HepG2 (cell line): ENCODE measurements at regions not wholly inside any gene's neighbourhood (a gene's known extent, or its start where the extent isn't known, plus 50 kb on each side); places are given as distances from the start of the nearest gene placed in this dataset.

Experiments
- EHMT2 ChIP-seq: fragments of 200-600 bp; sonication (generic); IDR thresholded peaks from 2 replicates; pipeline ENCODE4 v1.7.0; 2017; ENCODE audit warnings: antibody characterized with exemption, low read depth, low read length, borderline replicate concordance
- HHEX ChIP-seq: IDR thresholded peaks from 2 replicates; pipeline ENCODE4 v1.6.1; 2016; ENCODE audit warnings: control low read depth
- HMG20A ChIP-seq: IDR thresholded peaks from 2 replicates; pipeline ENCODE4 v1.6.1; 2016; ENCODE audit warnings: borderline replicate concordance
- HMG20B ChIP-seq: conservative IDR thresholded peaks from 2 replicates; pipeline ENCODE4 v1.6.1; 2016; ENCODE audit warnings: missing genetic modification reagents, missing compliant biosample characterization
- HNF4G ChIP-seq, 2 experiments: sonication (generic) in 1 of 2; formaldehyde crosslinking in 1 of 2; IDR thresholded peaks; 2 replicates each; pipeline versions ENCODE4 v1.4.0 to v1.6.1; 2011 to 2020; ENCODE audit warnings: borderline replicate concordance in 2 of 2, low read depth in 2 of 2, mild to moderate bottlenecking in 2 of 2, low read length in 1 of 2, missing genetic modification reagents in 1 of 2, moderate library complexity in 1 of 2
- HOMEZ ChIP-seq: IDR thresholded peaks from 2 replicates; pipeline ENCODE4 v1.6.1; 2016; ENCODE audit warnings: low read depth
- HOXA3 ChIP-seq: sonication (generic); formaldehyde crosslinking; IDR thresholded peaks from 2 replicates; pipeline ENCODE4 v1.5.0; 2020; ENCODE audit warnings: missing genetic modification reagents
- IKZF1 ChIP-seq: fragments of 450-650 bp; IDR thresholded peaks from 2 replicates; pipeline ENCODE4 v1.7.1; 2016
- KDM6A ChIP-seq: IDR thresholded peaks from 2 replicates; pipeline ENCODE4 v1.6.1; 2016; ENCODE audit warnings: low read depth
- NFIC ChIP-seq: IDR thresholded peaks from 2 replicates; pipeline ENCODE4 v1.6.1; 2012; ENCODE audit warnings: mild to moderate bottlenecking, low read length, inconsistent platforms
- NFYB ChIP-seq: sonication (generic); formaldehyde crosslinking; IDR thresholded peaks from 2 replicates; pipeline ENCODE4 v1.4.0; 2020; ENCODE audit warnings: missing genetic modification reagents
- PRMT3 ChIP-seq: sonication (generic); formaldehyde crosslinking; IDR thresholded peaks from 2 replicates; pipeline ENCODE4 v1.8.1; 2022; ENCODE audit warnings: low read depth, mild to moderate bottlenecking, moderate library complexity, missing genetic modification reagents, borderline replicate concordance
- TAF15 ChIP-seq: fragments of 200-400 bp; formaldehyde crosslinking; IDR thresholded peaks from one replicate; pipeline ENCODE4 v1.6.1; 2018; ENCODE audit warnings: mild to moderate bottlenecking, low read depth, low read length; ENCODE audit not compliant: poor library complexity, severe bottlenecking
- TBP ChIP-seq: sonication (generic); formaldehyde crosslinking; IDR thresholded peaks from 2 replicates; pipeline ENCODE4 v1.5.0; 2020; ENCODE audit warnings: missing genetic modification reagents
- TP53 ChIP-seq: sonication (generic); formaldehyde crosslinking; conservative IDR thresholded peaks from 2 replicates; pipeline ENCODE4 v1.4.0; 2020; ENCODE audit warnings: missing genetic modification reagents
- ZNF557 ChIP-seq: sonication (generic); formaldehyde crosslinking; IDR thresholded peaks from 2 replicates; pipeline ENCODE4 v1.4.0; 2020; ENCODE audit warnings: missing genetic modification reagents
- ZNF562 ChIP-seq: sonication (generic); formaldehyde crosslinking; IDR thresholded peaks from 2 replicates; pipeline ENCODE4 v1.8.0; 2022; ENCODE audit warnings: missing genetic modification reagents, borderline replicate concordance
- ZNF687 ChIP-seq: sonication (generic); formaldehyde crosslinking; IDR thresholded peaks from 2 replicates; pipeline ENCODE4 v1.5.1; 2020; ENCODE audit warnings: mild to moderate bottlenecking, missing genetic modification reagents, moderate library complexity
- ZNF761 ChIP-seq: sonication (generic); formaldehyde crosslinking; conservative IDR thresholded peaks from 2 replicates; pipeline ENCODE4 v1.4.0; 2020; ENCODE audit warnings: mild to moderate bottlenecking, missing genetic modification reagents
- ZNF883 ChIP-seq: sonication (generic); formaldehyde crosslinking; IDR thresholded peaks from 2 replicates; pipeline ENCODE4 v1.5.1; 2020; ENCODE audit warnings: mild to moderate bottlenecking, missing genetic modification reagents; ENCODE audit errors: not compliant biosample characterization
- TF ChIP-seq, protein P1 (sequence below): sonication (generic); formaldehyde crosslinking; IDR thresholded peaks from 2 replicates; pipeline ENCODE4 v1.4.0; 2020; ENCODE audit warnings: missing genetic modification reagents
- TF ChIP-seq, protein P2 (sequence below): sonication (generic); formaldehyde crosslinking; IDR thresholded peaks from 2 replicates; pipeline ENCODE4 v1.5.0; 2020; ENCODE audit warnings: mild to moderate bottlenecking, missing genetic modification reagents

DNA sequence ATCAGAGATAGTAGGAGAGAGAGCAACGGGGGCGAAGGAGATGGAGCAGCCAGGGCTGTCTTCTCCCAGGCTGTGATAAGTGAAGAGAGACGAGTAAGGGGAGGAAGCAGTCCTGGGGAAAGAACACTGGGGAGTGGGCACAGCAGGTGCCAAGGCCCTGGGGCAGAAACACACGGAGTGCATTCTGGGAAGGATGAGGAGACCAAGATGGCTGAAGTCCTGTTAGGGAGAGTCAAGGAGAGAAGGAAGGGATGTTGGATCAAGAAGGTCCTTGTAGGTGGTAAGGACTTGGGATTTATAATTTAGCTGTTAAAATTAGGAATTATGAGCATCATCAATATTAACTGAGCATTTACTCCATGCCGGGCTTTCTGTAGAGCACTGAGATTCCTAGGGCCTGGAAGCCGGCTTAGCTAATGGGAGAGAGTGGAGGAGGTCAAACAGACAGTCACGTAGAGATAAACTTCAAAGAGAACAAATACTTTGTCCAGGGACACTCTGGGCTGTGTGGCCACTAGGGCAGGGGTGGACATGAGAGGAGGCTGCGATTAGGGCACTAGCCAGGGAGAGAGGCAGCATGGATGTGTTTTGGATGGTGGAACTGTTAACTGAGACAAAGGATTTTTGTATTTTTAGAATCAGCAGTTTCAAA is 134.2 kb upstream of the PEG3 start (continued):
- TF ChIP-seq ZNF883 (no peak), ZNF557 (CRISPR knock-in tag) (no peak), NFIC (0 out of 2 replicates have a peak, but pooled peaks have one; percentile 36), TAF15 (no peak), HMG20B (no peak; the same call in 1 of the 2 replicates), ZNF562 (CRISPR knock-in tag) (no peak), HMG20A (peak; percentile 84), HOXA3 (peak; percentile 59; the same call in 1 of the 2 replicates), HOMEZ (CRISPR knock-in tag) (peak; percentile 57; the same call in 1 of the 2 replicates), TBP (CRISPR knock-in tag) (no peak), NFYB (CRISPR knock-in tag) (no peak), ZNF687 (peak; percentile 38; the same call in 1 of the 2 replicates), HHEX (peak; percentile 67), KDM6A (peak; percentile 48; the same call in 1 of the 2 replicates), HNF4G (IDR thresholded peaks at IDR 0.05; ENCODE audit: borderline replicate concordance, low read depth, low read length) (peak; percentile 78; the same call in 1 of the 2 replicates), HNF4G (CRISPR knock-in tag; IDR thresholded peaks at IDR 0.05; ENCODE audit: borderline replicate concordance, low read depth) (peak; percentile 25; the same call in 1 of the 2 replicates), IKZF1 (no peak), PRMT3 (CRISPR knock-in tag) (no peak), EHMT2 (no peak), ZNF761 (CRISPR knock-in tag) (no peak), TP53 (CRISPR knock-in tag) (0 out of 2 replicates have a peak, but pooled peaks have one; percentile 40)
- TF ChIP-seq, protein P1, sequence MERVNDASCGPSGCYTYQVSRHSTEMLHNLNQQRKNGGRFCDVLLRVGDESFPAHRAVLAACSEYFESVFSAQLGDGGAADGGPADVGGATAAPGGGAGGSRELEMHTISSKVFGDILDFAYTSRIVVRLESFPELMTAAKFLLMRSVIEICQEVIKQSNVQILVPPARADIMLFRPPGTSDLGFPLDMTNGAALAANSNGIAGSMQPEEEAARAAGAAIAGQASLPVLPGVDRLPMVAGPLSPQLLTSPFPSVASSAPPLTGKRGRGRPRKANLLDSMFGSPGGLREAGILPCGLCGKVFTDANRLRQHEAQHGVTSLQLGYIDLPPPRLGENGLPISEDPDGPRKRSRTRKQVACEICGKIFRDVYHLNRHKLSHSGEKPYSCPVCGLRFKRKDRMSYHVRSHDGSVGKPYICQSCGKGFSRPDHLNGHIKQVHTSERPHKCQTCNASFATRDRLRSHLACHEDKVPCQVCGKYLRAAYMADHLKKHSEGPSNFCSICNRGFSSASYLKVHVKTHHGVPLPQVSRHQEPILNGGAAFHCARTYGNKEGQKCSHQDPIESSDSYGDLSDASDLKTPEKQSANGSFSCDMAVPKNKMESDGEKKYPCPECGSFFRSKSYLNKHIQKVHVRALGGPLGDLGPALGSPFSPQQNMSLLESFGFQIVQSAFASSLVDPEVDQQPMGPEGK (CRISPR knock-in tag) = peak; percentile 59
- TF ChIP-seq, protein P2, sequence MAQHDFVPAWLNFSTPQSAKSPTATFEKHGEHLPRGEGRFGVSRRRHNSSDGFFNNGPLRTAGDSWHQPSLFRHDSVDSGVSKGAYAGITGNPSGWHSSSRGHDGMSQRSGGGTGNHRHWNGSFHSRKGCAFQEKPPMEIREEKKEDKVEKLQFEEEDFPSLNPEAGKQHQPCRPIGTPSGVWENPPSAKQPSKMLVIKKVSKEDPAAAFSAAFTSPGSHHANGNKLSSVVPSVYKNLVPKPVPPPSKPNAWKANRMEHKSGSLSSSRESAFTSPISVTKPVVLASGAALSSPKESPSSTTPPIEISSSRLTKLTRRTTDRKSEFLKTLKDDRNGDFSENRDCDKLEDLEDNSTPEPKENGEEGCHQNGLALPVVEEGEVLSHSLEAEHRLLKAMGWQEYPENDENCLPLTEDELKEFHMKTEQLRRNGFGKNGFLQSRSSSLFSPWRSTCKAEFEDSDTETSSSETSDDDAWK (CRISPR knock-in tag) = no peak
